ENCODE measurements at regions not wholly inside any gene's neighbourhood (a gene's known extent, or its start where the extent isn't known, plus 50 kb on each side); places are given as distances from the start of the nearest gene placed in this dataset.

GRCh38 chr12:41970744-41971143, 173.9 kb downstream of the GXYLT1 start:
- Histone ChIP-seq H3K36me3 (ENCODE audit: control insufficient read depth, low read length) (no peaks in the 10 kb centered on the region), H3K4me1 (ENCODE audit: control insufficient read depth, low read length) (no peaks in the 10 kb centered on the region), H3K4me3 (ENCODE audit: low read length) (no peak overlapping the region), H3K9me3 (ENCODE audit: control insufficient read depth, insufficient read depth, low read length) (no peaks in the 10 kb centered on the region), H3F3A (ENCODE audit: control insufficient read depth, insufficient read depth) (no peaks in the 10 kb centered on the region), H3K27ac (ENCODE audit: low read depth, low read length) (no peak overlapping the region), H3K4me2 (ENCODE audit: low read length) (no peak overlapping the region), H3K27me3 (ENCODE audit: control insufficient read depth, low read length) (no peaks in the 10 kb centered on the region), H3K79me2 (ENCODE audit: control insufficient read depth, low read length) (no peaks in the 10 kb centered on the region), H4K20me1 (ENCODE audit: control insufficient read depth, insufficient read depth, low read depth, low read length) (no peaks in the 10 kb centered on the region), H3K9me2 (replicated peaks; ENCODE audit: control insufficient read depth, low read length) (no peaks in the 10 kb centered on the region)
- no peak for TF ChIP-seq EZH2phosphoT487 (IDR thresholded peaks at IDR 0.05; ENCODE audit: borderline replicate concordance, low read length)
- TF ChIP-seq, protein P1, sequence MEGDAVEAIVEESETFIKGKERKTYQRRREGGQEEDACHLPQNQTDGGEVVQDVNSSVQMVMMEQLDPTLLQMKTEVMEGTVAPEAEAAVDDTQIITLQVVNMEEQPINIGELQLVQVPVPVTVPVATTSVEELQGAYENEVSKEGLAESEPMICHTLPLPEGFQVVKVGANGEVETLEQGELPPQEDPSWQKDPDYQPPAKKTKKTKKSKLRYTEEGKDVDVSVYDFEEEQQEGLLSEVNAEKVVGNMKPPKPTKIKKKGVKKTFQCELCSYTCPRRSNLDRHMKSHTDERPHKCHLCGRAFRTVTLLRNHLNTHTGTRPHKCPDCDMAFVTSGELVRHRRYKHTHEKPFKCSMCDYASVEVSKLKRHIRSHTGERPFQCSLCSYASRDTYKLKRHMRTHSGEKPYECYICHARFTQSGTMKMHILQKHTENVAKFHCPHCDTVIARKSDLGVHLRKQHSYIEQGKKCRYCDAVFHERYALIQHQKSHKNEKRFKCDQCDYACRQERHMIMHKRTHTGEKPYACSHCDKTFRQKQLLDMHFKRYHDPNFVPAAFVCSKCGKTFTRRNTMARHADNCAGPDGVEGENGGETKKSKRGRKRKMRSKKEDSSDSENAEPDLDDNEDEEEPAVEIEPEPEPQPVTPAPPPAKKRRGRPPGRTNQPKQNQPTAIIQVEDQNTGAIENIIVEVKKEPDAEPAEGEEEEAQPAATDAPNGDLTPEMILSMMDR (IDR thresholded peaks at IDR 0.05; ENCODE audit: low read depth, low read length, poor library complexity, severe bottlenecking): no peak

DNA sequence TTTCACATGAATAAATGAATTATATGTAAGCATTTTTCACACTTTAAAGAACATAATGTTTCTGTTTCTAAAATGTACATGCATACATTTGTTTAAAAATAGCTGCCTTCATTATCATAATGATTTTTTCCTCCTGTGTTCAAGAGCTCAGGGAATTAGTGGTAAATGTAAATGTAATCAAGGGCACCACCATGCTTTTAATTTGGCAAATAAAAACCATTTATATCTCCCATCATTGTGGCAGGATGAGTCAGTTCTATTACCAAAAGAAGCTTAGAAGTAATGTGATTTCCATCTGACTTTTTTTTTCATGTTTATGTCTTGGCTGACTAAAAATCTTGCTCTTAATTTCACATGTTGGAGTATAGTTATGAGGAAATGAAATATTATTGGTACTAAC, 176.1 kb downstream of the GXYLT1 start:
- no peak overlapping the region for H3K4me3 ChIP-seq (ENCODE audit: low read length)
- no peak overlapping the region for H3K4me2 ChIP-seq (ENCODE audit: low read length)
- H3F3A ChIP-seq (ENCODE audit: control insufficient read depth, insufficient read depth): no peaks in the 10 kb centered on the region
- TF ChIP-seq EZH2phosphoT487 (IDR thresholded peaks at IDR 0.05; ENCODE audit: borderline replicate concordance, low read length): no peak
- TF ChIP-seq, protein P1 (IDR thresholded peaks at IDR 0.05; ENCODE audit: low read depth, low read length, poor library complexity, severe bottlenecking): no peak
- no peaks in the 10 kb centered on the region for H3K9me3 ChIP-seq (ENCODE audit: control insufficient read depth, insufficient read depth, low read length)
- no peaks in the 10 kb centered on the region for H3K36me3 ChIP-seq (ENCODE audit: control insufficient read depth, low read length)
- no peaks in the 10 kb centered on the region for H3K9me2 ChIP-seq (replicated peaks; ENCODE audit: control insufficient read depth, low read length)
- H3K4me1 ChIP-seq (ENCODE audit: control insufficient read depth, low read length): no peaks in the 10 kb centered on the region
- no peaks in the 10 kb centered on the region for H3K79me2 ChIP-seq (ENCODE audit: control insufficient read depth, low read length)
- H3K27me3 ChIP-seq (ENCODE audit: control insufficient read depth, low read length): no peaks in the 10 kb centered on the region
- no peak overlapping the region for H3K27ac ChIP-seq (ENCODE audit: low read depth, low read length)
- H4K20me1 ChIP-seq (ENCODE audit: control insufficient read depth, insufficient read depth, low read depth, low read length): no peaks in the 10 kb centered on the region

- Histone ChIP-seq H3F3A (ENCODE audit: control insufficient read depth, insufficient read depth) (no peaks in the 10 kb centered on the region), H3K36me3 (ENCODE audit: control insufficient read depth, low read length) (no peaks in the 10 kb centered on the region), H3K9me3 (ENCODE audit: control insufficient read depth, insufficient read depth, low read length) (no peaks in the 10 kb centered on the region), H3K27me3 (ENCODE audit: control insufficient read depth, low read length) (no peaks in the 10 kb centered on the region), H3K4me1 (ENCODE audit: control insufficient read depth, low read length) (no peaks in the 10 kb centered on the region), H3K4me3 (ENCODE audit: low read length) (no peak overlapping the region), H3K9me2 (replicated peaks; ENCODE audit: control insufficient read depth, low read length) (no peaks in the 10 kb centered on the region), H3K79me2 (ENCODE audit: control insufficient read depth, low read length) (no peaks in the 10 kb centered on the region), H3K27ac (ENCODE audit: low read depth, low read length) (no peak overlapping the region), H4K20me1 (ENCODE audit: control insufficient read depth, insufficient read depth, low read depth, low read length) (no peaks in the 10 kb centered on the region), H3K4me2 (ENCODE audit: low read length) (no peak overlapping the region)
- TF ChIP-seq, protein P1 (IDR thresholded peaks at IDR 0.05; ENCODE audit: low read depth, low read length, poor library complexity, severe bottlenecking): no peak
- no peak for TF ChIP-seq EZH2phosphoT487 (IDR thresholded peaks at IDR 0.05; ENCODE audit: borderline replicate concordance, low read length)
Observed at GRCh38 chr12:41967668-41968500, 176.8 kb downstream of the GXYLT1 start.

All from DOHH2 (cell line).